Skin of body (tissue), 1 donor: ENCODE measurements at regions not wholly inside any gene's neighbourhood (a gene's known extent, or its start where the extent isn't known, plus 50 kb on each side); places are given as distances from the start of the nearest gene placed in this dataset.
"Not testable (repeated sequence)": the region's sequence is repeated elsewhere in the genome, so short reads cannot be mapped to it uniquely, and the experiment has no call there.

ENCODE experiments used
- DNase-seq: peaks from one replicate; lab custom pipeline; 2025; lab: John Stamatoyannopoulos, UW

GRCh38 chr5:23242891-23243290 is 264.5 kb upstream of the PRDM9 start:
- no peak for DNase-seq

DNA sequence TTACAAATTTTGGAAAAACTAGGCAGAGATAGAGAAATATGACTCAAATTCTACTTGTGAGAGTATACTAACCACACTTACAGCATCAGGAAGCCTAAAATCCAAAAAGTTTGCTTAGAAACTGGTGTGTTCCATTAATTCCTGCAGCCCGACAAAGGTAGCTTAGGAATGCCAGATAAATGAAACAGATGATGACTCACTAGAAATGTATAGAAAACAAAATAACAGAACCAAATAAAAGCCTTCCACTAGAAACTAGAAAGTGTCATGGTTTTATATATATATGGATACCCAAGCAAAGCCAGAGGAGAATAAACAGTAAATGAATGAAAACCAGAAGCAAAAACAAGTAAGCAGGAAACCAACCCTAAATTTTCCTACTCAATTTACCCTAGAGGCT is 272.2 kb upstream of the PRDM9 start:
- no peak for DNase-seq

GRCh38 chr5:23234197-23234596 is 273.2 kb upstream of the PRDM9 start:
- no peak for DNase-seq

DNA sequence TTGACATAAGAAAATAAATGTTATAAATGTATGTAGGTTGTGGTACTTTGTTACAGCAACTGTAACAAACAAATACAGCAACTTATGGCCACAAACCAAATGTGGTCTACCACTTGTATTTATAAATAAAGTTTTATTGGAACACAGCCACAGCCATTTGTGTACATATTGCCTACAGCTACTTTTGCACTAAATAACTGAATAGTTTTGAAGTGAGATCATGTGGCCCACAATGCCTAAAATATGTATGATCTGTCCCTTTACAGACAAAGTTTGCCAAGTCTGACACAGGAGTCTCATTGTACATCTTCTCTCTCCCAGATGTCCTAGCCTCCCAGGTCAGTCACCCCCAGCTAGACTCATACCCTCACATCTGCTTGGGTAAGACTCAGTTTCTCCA is 283.6 kb upstream of the PRDM9 start:
- DNase-seq, result no peak

DNA sequence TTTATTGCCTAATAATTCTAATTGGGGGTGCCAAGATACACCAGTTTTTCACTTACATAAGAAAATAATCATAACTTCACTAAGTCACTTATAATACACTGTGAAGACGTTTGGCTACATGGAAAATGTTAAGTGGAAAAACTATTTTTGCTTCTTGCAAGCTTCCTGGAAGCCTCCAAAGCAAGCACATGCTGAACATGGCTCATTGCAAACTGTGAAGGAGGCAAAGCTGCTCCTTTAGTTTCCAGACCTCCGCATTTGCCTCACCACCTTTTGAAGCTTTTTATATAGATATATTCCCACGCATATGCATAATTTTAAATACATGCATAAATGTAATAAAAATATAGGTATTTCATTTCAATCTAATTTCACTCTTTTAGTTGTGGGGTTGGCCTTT is 285.6 kb upstream of the PRDM9 start:
- no peak for DNase-seq

DNA sequence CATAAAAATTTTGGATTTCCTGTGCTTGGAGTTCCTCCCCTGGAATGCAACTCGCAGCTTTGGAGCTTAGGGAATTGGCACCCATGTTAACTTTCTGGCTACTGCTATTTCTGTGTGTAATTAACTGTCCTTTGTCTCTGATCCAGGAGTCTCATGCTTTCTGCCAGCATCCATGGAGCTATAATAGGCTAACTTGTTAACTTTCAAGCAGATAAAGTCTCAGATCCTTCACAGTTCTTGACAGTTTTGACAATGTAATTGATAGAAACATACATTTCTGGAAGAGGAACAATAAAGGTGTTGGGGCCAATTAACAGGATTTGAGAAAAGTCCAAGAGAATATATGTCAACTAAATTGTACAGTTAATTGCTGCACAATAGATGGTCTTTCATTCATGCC is 290.2 kb upstream of the PRDM9 start:
- DNase-seq, result no peak

DNA sequence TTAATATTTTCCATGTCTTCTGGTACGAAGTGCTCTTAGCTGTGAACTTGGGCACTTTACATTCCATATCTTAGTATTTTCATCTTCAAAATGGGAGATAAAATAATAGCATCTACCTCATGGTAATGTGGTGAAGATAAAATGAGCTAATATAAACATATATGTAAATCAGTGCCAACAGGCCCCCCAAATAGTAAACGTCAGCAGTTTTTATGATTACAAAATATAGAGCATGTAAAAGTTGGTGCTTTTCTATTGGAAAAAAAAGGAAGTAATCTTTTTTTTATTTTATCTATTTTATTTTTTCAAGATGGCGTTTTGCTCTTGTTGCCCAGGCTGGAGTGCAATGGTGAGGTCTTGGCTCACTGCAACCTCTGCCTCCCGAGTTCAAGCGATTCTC is 291.1 kb upstream of the PRDM9 start:
- no peak for DNase-seq

- DNase-seq, result peak; percentile 23
Observed at GRCh38 chr5:23208959-23209431, 298.4 kb upstream of the PRDM9 start.

GRCh38 chr5:23204111-23204510 is 303.3 kb upstream of the PRDM9 start:
- DNase-seq, result no peak

DNA sequence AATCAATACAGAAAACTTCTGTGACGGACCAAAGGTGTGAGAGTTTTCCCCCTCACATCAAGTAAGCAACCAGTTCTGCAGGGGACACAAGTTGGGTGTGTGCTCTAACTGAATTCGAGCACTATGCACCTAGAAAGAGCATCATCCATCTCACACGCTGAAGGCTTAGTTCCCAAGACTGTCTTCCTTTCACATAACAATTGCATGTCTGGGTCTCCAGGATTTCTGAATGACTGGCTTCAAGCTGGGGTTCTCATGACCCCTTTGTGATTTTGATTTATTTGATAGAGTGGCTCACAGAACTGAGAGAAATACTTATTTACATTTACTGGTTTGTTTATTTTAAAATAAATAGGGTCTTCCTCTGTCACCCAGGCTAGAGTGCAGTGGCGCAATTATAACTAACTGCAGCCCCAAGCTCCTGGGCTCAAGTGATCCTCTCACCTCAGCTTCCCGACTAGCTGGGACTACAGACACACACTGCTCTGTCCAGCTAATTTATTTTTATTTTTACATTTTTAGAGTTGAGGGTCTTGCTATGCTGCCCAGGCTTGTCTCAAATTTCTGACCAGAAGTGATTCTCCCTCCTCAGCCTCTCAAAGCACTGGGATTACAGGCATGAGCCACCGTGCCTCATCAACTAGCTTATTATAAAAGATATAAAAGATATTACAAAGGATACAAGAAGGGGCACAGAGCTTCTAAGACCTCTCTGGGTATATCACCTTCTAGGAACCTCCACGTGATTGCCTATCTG is 316.7 kb upstream of the CDH12 start:
- no peak for DNase-seq

- DNase-seq, result no peak
Observed at GRCh38 chr5:23164971-23165370, 311.8 kb upstream of the CDH12 start.

DNA sequence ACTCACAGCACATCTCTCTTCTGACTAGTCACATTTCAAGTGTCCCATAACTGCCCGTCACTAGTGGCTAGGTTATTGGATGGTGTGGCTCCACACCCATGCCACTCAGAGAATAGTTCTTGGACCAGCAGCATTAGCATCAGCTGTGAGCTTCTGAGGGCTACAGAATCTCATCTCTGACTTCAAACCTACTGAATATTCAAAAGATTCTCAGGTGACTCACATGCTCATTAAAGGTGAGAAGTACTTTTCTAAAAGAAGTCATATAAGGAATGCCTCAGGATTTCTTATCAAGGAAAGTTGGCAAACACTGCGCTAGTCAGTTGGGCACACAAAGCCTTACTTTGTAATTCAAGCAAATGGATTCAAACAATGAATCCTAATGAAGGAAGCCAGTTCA is 305.0 kb upstream of the CDH12 start:
- DNase-seq, result no peak

GRCh38 chr5:23157716-23158115 is 304.6 kb upstream of the CDH12 start:
- DNase-seq, result no peak

DNA sequence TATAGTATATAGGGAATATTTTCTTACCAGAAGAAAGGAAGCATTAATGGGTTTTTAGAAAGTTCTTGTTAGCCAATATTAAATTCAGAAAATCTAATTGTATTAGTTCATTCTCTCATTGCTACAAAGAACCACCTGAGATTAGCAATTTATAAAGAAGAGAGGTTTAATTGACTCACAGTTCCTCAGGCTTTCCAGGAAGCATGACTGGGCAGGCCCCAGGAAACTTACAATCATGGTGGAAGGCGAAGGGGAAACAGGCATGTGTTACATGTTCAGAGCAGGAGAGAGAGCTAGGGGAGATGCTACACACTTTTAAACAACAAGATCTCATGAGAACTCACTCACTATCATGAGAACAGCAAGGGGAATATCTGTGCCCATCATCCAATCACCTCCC is 304.0 kb upstream of the CDH12 start:
- DNase-seq, result no peak

- DNase-seq, result no peak
Observed at GRCh38 chr5:23147625-23148024, 294.5 kb upstream of the CDH12 start.

- DNase-seq, result no peak
Observed at GRCh38 chr5:23146183-23146582, 293.0 kb upstream of the CDH12 start.

DNA sequence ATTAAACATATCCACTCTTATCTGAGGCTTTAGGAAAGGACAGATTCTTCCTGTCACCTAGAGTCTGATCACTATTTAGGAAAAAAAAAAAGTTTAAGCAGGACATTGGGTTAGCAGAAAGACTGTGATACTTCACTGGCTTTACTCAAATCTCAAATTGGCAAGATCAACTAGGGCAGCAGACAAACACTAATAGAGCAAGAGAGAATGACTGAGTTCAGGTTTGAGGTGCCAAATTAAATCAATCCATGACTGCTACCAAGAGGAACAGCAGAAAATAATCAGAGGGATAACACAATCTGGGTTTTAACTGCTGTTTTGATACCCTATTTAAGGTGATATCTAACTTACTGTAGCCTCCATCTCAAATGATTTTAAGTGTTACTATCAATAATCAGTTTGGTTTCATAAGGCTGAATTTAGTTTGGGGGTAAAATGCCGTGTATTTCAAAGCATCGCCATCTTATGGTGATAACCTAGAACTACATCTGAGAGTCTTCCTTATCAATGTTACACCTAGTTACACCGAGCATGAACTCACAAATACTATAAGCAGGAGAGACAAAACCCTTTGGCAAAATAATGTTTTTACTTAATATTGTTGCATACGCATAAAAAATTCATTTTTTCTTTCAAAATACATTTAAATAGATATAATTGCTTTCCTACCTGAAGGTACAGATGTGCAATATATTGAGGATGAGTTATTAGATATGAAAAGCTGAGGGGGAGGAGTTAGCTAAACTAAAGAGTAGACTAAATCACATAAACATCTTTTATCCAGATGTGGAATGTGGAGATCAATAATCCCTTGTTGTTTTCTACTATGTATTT is 286.4 kb upstream of the CDH12 start:
- DNase-seq, result no peak

DNA sequence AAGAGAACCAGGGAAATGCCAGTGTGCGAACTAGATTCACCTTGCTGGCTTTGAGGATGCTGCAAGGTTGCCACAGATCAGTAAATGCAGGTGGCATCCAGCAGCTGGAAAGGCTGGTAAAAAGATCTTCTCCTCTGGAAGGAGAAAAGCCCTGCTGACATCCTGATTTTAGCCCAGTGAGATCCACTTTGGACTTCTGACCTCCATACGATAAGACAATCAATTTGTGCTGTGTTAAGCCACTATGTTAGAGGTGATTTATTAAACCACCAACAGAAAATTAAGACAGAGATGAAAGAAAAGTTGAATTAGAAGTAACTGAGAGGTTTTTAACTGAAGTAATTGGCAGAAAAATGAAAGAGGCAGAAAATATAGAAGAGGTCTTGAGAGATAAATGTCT is 283.8 kb upstream of the CDH12 start:
- DNase-seq, result no peak

DNA sequence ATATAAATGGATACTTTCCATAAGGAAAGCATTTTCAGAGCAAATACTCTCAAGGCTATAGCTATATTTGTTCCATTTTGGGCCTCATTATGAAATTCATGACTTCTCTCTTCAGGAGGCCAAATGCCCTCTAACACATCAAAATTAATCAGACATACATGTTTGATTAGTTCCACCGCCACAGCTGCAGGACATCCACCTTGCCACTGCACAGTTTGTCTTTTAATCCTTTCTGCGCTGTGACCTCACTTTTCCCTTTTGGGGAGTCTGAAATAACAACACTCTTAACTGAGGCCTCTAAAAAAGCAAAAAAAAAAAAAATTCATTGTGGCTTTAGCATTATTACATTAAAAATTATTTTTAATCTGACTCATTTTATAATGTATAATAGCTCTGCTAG is 279.1 kb upstream of the CDH12 start:
- no peak for DNase-seq

- no peak for DNase-seq
Observed at GRCh38 chr5:23112237-23112636, 259.1 kb upstream of the CDH12 start.

GRCh38 chr5:23105021-23105420 is 251.9 kb upstream of the CDH12 start:
- no peak for DNase-seq

- DNase-seq, result no peak
Observed at GRCh38 chr5:23103566-23103965, 250.4 kb upstream of the CDH12 start.

- DNase-seq, result not testable (repeated sequence)
Observed at GRCh38 chr5:23095418-23095817, 242.3 kb upstream of the CDH12 start.
